ENCODE measurements at regions not wholly inside any gene's neighbourhood (a gene's known extent, or its start where the extent isn't known, plus 50 kb on each side); places are given as distances from the start of the nearest gene placed in this dataset.
"Not testable (repeated sequence)": the region's sequence is repeated elsewhere in the genome, so short reads cannot be mapped to it uniquely, and the experiment has no call there.

GRCh38 chr5:96483878-96484277 is 50.8 kb upstream of the PCSK1 start:
- no peak overlapping the region for H3K4me3 ChIP-seq (ENCODE audit: low read depth, low read length)
- no peaks in the 10 kb centered on the region for H3K4me1 ChIP-seq (ENCODE audit: insufficient read depth)
- H3K36me3 ChIP-seq (ENCODE audit: insufficient read depth): peaks cover 3% of the 10 kb centered on the region
- WGBS: 59% methylated on average over 2 of the region's 2 CpGs
- DNase-seq (ENCODE audit: extremely low spot score): no peak
- no peak overlapping the region for H3K27ac ChIP-seq (ENCODE audit: low read depth)

DNA sequence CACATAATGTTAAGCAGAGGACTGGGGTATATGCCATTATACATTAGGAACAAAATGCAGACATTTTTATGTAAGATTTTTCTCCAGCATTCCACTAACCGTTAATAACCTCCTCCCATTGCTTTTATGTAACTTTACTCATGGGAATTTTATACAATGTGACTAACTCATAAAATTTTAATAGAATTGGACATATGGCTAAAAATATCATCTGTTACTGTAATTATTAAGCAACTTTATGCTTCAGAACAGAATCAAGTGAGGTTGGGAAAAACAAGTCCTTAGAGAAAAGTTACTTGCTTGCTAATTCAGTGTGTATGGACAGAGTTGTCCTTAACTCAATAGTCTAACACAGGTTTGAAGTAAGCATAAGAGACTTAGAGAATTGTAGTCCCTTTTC is 54.8 kb upstream of the PCSK1 start:
- no peak for DNase-seq (ENCODE audit: extremely low spot score)
- WGBS: 52% methylated on average over 1 of the region's 1 CpG
- no peaks in the 10 kb centered on the region for H3K4me1 ChIP-seq (ENCODE audit: insufficient read depth)
- H3K36me3 ChIP-seq (ENCODE audit: insufficient read depth): peaks cover 3% of the 10 kb centered on the region
- no peak overlapping the region for H3K27ac ChIP-seq (ENCODE audit: low read depth)
- H3K4me3 ChIP-seq (ENCODE audit: low read depth, low read length): no peak overlapping the region

DNA sequence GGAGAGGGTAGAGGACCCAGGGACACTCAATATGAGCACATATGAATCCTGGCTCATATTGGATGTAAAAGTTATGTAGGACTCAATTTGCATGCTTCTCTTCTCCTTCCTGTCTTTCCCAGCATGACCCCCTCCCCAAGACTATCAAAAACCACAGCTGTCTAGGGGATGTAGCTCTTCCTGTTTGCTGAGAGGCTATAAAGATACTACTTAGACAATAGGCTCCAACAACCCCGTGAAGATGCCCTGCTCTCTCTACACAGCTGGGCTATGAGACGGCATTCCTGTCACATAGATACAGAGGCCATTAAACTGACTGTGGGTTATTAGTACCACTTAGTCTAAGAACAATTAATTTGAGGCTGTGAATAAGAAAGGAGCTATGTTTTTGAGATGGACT is 56.5 kb upstream of the PCSK1 start:
- H3K27ac ChIP-seq (ENCODE audit: low read depth): no peak overlapping the region
- WGBS: 41% methylated on average over 2 of the region's 2 CpGs
- no peak overlapping the region for H3K4me3 ChIP-seq (ENCODE audit: low read depth, low read length)

GRCh38 chr5:96492459-96493047 is 59.5 kb upstream of the PCSK1 start:
- DNase-seq (ENCODE audit: extremely low spot score): no peak
- WGBS: 75% methylated on average over 6 of the region's 6 CpGs
- H3K27ac ChIP-seq (ENCODE audit: low read depth): no peak overlapping the region

More for the DNA sequence above, 56.5 kb upstream of the PCSK1 start:
- H3K4me1 ChIP-seq (ENCODE audit: insufficient read depth): no peaks in the 10 kb centered on the region
- peaks cover 3% of the 10 kb centered on the region for H3K36me3 ChIP-seq (ENCODE audit: insufficient read depth)
- no peak for DNase-seq (ENCODE audit: extremely low spot score)

DNA sequence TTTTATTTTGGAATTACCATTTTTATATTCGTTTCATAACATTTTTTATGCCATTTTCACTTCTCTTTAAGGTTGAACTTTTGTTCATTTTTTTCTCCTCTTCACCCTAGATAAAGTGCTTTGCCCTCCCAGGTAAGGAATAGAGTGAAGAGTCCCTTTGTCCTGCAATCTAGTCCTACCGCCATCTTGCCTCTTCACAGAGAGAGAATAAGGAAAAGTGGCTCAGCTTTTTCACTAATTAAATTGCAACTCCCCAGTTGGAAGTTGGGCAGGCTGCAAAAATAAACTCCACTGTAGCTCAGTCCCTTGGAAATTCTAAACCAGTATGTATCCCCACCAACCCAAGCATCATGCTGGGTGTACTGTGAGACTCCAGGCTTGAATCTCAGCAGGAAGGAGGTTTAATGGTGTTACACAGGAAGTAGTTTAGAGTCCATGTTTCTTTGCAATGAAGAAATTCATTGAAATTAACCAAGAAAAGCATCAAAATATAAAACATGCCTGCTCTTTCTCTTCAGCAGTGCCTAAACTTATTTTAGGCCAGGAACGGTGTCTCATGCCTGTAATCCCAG is 60.3 kb upstream of the PCSK1 start:
- no peaks in the 10 kb centered on the region for H3K36me3 ChIP-seq (ENCODE audit: insufficient read depth)
- WGBS: 88% methylated on average over 3 of the region's 3 CpGs
- H3K27ac ChIP-seq (ENCODE audit: low read depth): no peak overlapping the region
- no peaks in the 10 kb centered on the region for H3K4me1 ChIP-seq (ENCODE audit: insufficient read depth)
- H3K4me3 ChIP-seq (ENCODE audit: low read depth, low read length): no peak overlapping the region
- no peak for DNase-seq (ENCODE audit: extremely low spot score)

More at GRCh38 chr5:96492459-96493047, 59.5 kb upstream of the PCSK1 start:
- Histone ChIP-seq H3K4me3 (ENCODE audit: low read depth, low read length) (no peak overlapping the region), H3K36me3 (ENCODE audit: insufficient read depth) (no peaks in the 10 kb centered on the region), H3K4me1 (ENCODE audit: insufficient read depth) (no peaks in the 10 kb centered on the region)

GRCh38 chr5:96495412-96495811 is 62.4 kb upstream of the PCSK1 start:
- not testable (repeated sequence) for H3K36me3 ChIP-seq (ENCODE audit: insufficient read depth); H3K4me3 ChIP-seq (ENCODE audit: low read depth, low read length); H3K4me1 ChIP-seq (ENCODE audit: insufficient read depth); H3K27ac ChIP-seq (ENCODE audit: low read depth); DNase-seq (ENCODE audit: extremely low spot score)
- 91% methylated on average over 1 of the region's 1 CpG for WGBS

DNA sequence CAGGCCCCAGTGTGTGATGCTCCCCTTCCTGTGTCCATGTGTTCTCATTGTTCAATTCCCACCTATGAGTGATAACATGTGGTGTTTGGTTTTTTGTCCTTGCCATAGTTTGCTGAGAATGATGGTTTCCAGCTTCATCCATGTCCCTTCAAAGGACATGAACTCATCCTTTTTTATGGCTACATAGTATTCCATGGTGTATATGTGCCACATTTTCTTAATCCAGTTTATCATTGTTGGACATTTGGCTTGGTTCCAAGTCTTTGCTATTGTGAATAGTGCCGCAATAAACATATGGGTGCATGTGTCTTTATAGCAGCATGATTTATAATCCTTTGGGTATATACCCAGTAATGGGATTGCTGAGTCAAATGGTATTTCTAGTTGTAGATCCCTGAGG is 64.0 kb upstream of the PCSK1 start:
- not testable (repeated sequence) for DNase-seq (ENCODE audit: extremely low spot score); H3K27ac ChIP-seq (ENCODE audit: low read depth); H3K4me1 ChIP-seq (ENCODE audit: insufficient read depth); H3K36me3 ChIP-seq (ENCODE audit: insufficient read depth); H3K4me3 ChIP-seq (ENCODE audit: low read depth, low read length)
- WGBS: 86% methylated on average over 1 of the region's 1 CpG

DNA sequence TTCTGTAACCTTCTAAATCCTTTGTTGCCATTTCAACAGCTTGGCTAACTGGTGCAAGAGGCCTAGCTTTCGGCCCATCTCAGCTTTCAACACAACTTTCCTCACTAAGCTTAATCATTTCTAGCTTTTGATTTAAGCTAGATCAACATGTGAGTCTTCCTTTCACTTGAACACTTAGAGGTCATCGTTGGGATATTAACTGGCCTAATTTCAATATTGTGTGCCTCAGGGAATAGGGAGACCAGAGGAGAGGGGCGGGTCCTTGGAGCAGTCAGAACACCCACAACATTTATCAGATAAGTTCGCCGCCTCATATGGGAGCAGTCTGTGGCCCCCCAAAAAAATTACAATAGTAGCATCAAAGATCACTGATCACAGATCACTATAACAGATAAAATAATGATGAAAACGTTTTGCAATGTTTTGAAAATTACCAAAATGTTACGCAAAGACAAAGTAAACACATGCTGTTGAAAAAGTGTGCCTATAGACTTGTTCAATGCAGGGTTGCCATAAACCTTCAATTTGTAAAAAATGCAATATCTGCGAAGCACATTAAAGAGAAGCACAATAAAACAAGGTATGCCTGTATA is 66.8 kb upstream of the PCSK1 start:
- DNase-seq (ENCODE audit: extremely low spot score): no peak
- 80% methylated on average over 8 of the region's 8 CpGs for WGBS

DNA sequence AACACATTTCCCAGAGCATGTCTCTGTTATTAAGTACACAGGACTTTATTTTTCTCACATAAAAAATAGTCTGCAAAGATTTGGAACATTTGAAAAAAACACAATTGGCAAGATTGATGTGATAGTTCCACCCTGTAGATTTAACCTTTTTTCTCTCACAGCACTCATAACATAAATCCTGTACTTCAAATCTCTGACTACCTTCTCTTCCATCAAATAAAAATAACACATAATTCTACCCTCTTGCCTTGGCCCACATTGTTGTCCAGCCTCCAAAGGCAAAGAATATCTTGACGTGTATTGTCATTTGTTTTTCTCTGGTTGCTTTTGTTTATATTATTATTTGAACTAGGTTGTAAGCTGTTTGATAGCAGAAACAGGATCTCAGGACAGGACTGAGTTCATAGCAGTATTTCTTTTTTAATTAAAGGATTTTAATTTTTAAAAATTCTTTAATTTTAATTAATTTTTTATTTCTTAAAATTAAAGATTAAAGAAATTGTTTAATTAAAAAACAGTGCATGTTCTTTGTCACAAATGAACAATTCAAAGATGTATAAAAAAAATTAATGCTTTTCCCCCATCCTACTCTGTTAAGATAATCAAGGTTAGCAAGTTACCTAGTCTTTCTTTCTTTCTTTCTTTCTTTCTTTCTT is 69.1 kb upstream of the PCSK1 start:
- Histone ChIP-seq H3K36me3 (ENCODE audit: insufficient read depth) (no peaks in the 10 kb centered on the region), H3K4me1 (ENCODE audit: insufficient read depth) (no peaks in the 10 kb centered on the region), H3K27ac (ENCODE audit: low read depth) (no peak overlapping the region), H3K4me3 (ENCODE audit: low read depth, low read length) (no peak overlapping the region)
- DNase-seq (ENCODE audit: extremely low spot score): no peak
- WGBS: 70% methylated on average over 1 of the region's 1 CpG

More for the DNA sequence above, 66.8 kb upstream of the PCSK1 start:
- no peaks in the 10 kb centered on the region for H3K4me1 ChIP-seq (ENCODE audit: insufficient read depth)
- no peak overlapping the region for H3K27ac ChIP-seq (ENCODE audit: low read depth)
- H3K36me3 ChIP-seq (ENCODE audit: insufficient read depth): no peaks in the 10 kb centered on the region
- no peak overlapping the region for H3K4me3 ChIP-seq (ENCODE audit: low read depth, low read length)

DNA sequence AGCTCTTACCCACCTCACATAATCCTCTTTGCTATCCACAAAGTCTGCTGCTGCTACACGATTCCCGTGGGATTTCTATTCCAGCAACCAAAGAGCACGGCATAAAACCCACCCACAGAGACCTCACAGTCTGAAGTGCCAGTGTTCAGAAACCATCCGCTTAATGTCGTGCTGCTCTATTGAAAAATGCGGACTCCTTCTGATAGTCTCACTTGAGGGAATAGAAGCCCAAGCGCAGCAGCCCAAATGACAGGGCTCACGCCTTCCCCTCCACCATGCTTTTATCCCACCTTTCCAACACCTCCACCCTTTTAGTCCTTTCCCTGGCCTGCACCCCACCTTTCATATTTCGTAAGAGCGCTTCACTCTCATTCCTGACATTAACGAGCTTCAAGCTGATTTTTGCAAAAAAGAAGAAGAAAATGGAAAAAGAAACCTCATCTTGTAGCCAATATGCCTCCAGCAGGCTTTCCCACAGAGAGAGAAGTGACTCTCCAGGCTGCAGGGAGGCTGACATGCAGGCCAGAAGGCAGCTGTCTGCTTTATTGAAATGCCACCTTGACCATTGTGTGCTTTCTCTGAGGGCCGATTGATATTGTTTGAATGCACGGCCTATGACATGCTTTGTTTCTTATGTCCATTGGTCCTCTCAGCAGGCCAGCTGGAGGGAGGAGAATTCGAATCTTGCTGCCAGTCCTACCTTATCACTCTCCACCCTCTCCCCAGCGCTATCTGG is 70.6 kb upstream of the PCSK1 start:
- DNase-seq (ENCODE audit: extremely low spot score): no peak
- H3K27ac ChIP-seq (ENCODE audit: low read depth): no peak overlapping the region
- H3K4me1 ChIP-seq (ENCODE audit: insufficient read depth): no peaks in the 10 kb centered on the region
- no peaks in the 10 kb centered on the region for H3K36me3 ChIP-seq (ENCODE audit: insufficient read depth)
- H3K4me3 ChIP-seq (ENCODE audit: low read depth, low read length): no peak overlapping the region
- WGBS: 78% methylated on average over 15 of the region's 15 CpGs

DNA sequence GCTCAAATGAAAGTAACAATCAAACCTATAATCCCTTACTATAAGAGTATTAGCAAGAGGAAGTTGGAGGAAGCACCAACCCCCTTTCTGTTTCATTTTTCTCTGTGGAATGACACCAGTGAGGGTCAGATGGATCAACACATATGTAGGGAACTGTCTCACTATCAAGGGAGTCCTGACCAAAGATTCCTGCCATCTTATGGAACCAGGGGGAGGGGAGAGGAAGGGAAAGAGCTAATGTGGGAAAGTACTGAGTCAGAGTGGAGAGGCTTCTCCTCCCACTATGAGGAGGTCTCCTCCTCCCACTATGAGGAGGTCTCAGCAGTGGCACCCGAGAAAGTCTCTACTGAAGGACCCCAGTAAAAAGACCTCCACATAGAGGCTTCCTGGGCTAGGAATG is 73.3 kb upstream of the PCSK1 start:
- Histone ChIP-seq H3K4me3 (ENCODE audit: low read depth, low read length) (no peak overlapping the region), H3K36me3 (ENCODE audit: insufficient read depth) (no peaks in the 10 kb centered on the region), H3K4me1 (ENCODE audit: insufficient read depth) (no peaks in the 10 kb centered on the region), H3K27ac (ENCODE audit: low read depth) (no peak overlapping the region)
- no peak for DNase-seq (ENCODE audit: extremely low spot score)
- WGBS: 46% methylated on average over 1 of the region's 1 CpG

DNA sequence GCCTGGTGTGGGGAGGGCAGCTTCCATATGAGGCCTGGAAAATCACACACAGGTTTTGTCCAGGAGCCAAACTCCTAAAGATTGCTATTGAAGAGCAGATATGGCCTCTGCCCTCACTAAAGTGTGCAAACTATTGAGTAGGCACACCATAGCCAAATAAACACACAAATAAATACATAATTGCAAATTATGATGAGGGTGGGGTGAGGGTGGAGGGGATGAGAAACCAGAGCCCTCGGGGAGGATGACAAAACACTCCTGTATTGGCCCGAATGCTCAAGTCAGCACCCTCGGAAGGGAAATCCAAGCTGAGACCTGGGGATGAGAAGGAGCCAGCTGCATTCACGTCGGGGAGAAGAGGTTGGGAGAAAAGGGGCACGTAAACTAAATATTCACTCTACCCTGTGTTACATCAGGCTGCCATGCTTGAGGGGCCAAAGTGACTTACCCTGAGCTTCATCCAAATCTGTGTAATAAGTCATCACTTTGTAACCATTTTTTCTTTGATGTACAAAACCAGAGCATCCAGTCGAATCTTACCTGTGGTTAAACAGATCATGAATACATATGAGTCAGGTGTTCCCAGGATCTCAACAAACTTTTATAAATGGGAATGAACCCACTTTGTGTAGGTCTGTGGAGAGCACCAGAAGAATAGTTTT is 73.9 kb upstream of the PCSK1 start:
- WGBS: 75% methylated on average over 7 of the region's 7 CpGs
- no peak overlapping the region for H3K27ac ChIP-seq (ENCODE audit: low read depth)
- no peak for DNase-seq (ENCODE audit: extremely low spot score)
- no peaks in the 10 kb centered on the region for H3K4me1 ChIP-seq (ENCODE audit: insufficient read depth)
- no peak overlapping the region for H3K4me3 ChIP-seq (ENCODE audit: low read depth, low read length)
- no peaks in the 10 kb centered on the region for H3K36me3 ChIP-seq (ENCODE audit: insufficient read depth)

GRCh38 chr5:96509316-96509715 is 76.3 kb upstream of the PCSK1 start:
- WGBS: 0% methylated on average over 1 of the region's 1 CpG
- no peaks in the 10 kb centered on the region for H3K36me3 ChIP-seq (ENCODE audit: insufficient read depth)
- no peak overlapping the region for H3K4me3 ChIP-seq (ENCODE audit: low read depth, low read length)
- DNase-seq (ENCODE audit: extremely low spot score): no peak
- no peak overlapping the region for H3K27ac ChIP-seq (ENCODE audit: low read depth)
- no peaks in the 10 kb centered on the region for H3K4me1 ChIP-seq (ENCODE audit: insufficient read depth)

All from urinary bladder (tissue), 3 donors.